Calu3 (cell line): ENCODE measurements at regions not wholly inside any gene's neighbourhood (a gene's known extent, or its start where the extent isn't known, plus 50 kb on each side); places are given as distances from the start of the nearest gene placed in this dataset. TPM values are rescaled to one million over a fixed set of nuclear protein-coding genes. Genes with fewer than 3 reads are reported as not detected.

ENCODE experiments used
- BruUV-seq: library from RNA; stranded (reverse); fragments of 400-500 nt; replicated peaks from 2 replicates; lab custom pipeline; 2021; lab: Mats Ljungman, UMichigan
- CTCF ChIA-PET: fragments of 300-600 bp; sonication (Branson Sonifier 250); formaldehyde crosslinking; loops from one replicate; lab custom pipeline; 2022; ENCODE audit warnings: antibody characterized with exemption; lab: Charles Lee
- DNase-seq: peaks from one replicate; pipeline ENCODE4 v3.0.0; 2022
- H3K27ac Mint-ChIP-seq: one replicate; pipeline ENCODE4 v1.8.0; 2022; ENCODE audit warnings: mixed read lengths; ENCODE audit not compliant: unreplicated experiment
- H3K27me3 Mint-ChIP-seq: one replicate; pipeline ENCODE4 v1.8.0; 2022; ENCODE audit warnings: mixed read lengths; ENCODE audit not compliant: unreplicated experiment
- H3K36me3 Mint-ChIP-seq: one replicate; pipeline ENCODE4 v1.8.0; 2022; ENCODE audit warnings: mild to moderate bottlenecking, moderate library complexity, mixed read lengths; ENCODE audit not compliant: insufficient read depth, unreplicated experiment
- H3K4me1 Mint-ChIP-seq: one replicate; pipeline ENCODE4 v1.8.0; 2022; ENCODE audit warnings: mild to moderate bottlenecking, low read depth, mixed read lengths; ENCODE audit not compliant: unreplicated experiment
- H3K4me3 Mint-ChIP-seq: one replicate; pipeline ENCODE4 v1.8.0; 2022; ENCODE audit warnings: mild to moderate bottlenecking, low read depth, moderate library complexity, mixed read lengths; ENCODE audit not compliant: unreplicated experiment
- H3K9me3 Mint-ChIP-seq: one replicate; pipeline ENCODE4 v1.8.0; 2022; ENCODE audit warnings: low read depth, mixed read lengths; ENCODE audit not compliant: unreplicated experiment
- CTCF ChIP-seq: fragments of 200-600 bp; IDR thresholded peaks from one replicate; pipeline ENCODE4 v1.8.0; 2022; ENCODE audit warnings: antibody characterized with exemption; ENCODE audit not compliant: unreplicated experiment
- intact Hi-C: fragments of 100-400 bp; cut with micrococcal nuclease; formaldehyde crosslinking; loops from one replicate; pipeline ENCODE4 v1.10.0; 2022; ENCODE audit not compliant: unreplicated experiment
- microRNA-seq: library from miRNA; unstranded; fragments of <30 nt; microRNA quantifications from one replicate; pipeline ENCODE4 v1.2.0, GENCODE V29; 2022

- Mint-ChIP-seq H3K27me3 (peaks cover 52% of the 10 kb centered on the region), H3K36me3 (no peaks in the 10 kb centered on the region), H3K4me3 (no peak overlapping the region), H3K9me3 (no peaks in the 10 kb centered on the region), H3K27ac (no peak overlapping the region), H3K4me1 (peaks cover 9% of the 10 kb centered on the region)
- DNase-seq = peak; percentile 69
- BruUV-seq = no TSS peak
- intact Hi-C loops = no loop called here
- no peak for TF ChIP-seq CTCF
- CTCF ChIA-PET = no interaction called here
These were observed 51.8 kb upstream of the SLCO4A1 start for GRCh38 chr20:62590309-62591121.

- H3K4me1 Mint-ChIP-seq = peaks cover 13% of the 10 kb centered on the region
- no peak overlapping the region for H3K27ac Mint-ChIP-seq
- TF ChIP-seq CTCF = no peak
- DNase-seq = no peak
- H3K9me3 Mint-ChIP-seq = no peaks in the 10 kb centered on the region
- intact Hi-C loops = no loop called here
- CTCF ChIA-PET = no interaction called here
- H3K27me3 Mint-ChIP-seq = peaks cover 53% of the 10 kb centered on the region
- BruUV-seq = no TSS peak
- no peaks in the 10 kb centered on the region for H3K36me3 Mint-ChIP-seq
- H3K4me3 Mint-ChIP-seq = no peak overlapping the region
These were observed 51.2 kb upstream of the SLCO4A1 start for GRCh38 chr20:62591122-62591468.

GRCh38 chr20:62591591-62591990 lies 50.7 kb upstream of the SLCO4A1 start:
- intact Hi-C loops = no loop called here
- no peak overlapping the region for H3K4me3 Mint-ChIP-seq
- H3K27ac Mint-ChIP-seq = no peak overlapping the region
- no peaks in the 10 kb centered on the region for H3K9me3 Mint-ChIP-seq
- no peak for DNase-seq
- H3K4me1 Mint-ChIP-seq = peaks cover 13% of the 10 kb centered on the region
- H3K27me3 Mint-ChIP-seq = peaks cover 56% of the 10 kb centered on the region
- H3K36me3 Mint-ChIP-seq = no peaks in the 10 kb centered on the region
- BruUV-seq = no TSS peak
- CTCF ChIA-PET = no interaction called here
- no peak for TF ChIP-seq CTCF

Small RNA genes in the stretch of these regions (microRNA-seq; reads per million reads assigned to microRNA genes)
- gene MIR1-1 = 10.2 reads per million, percentile 33 among the genes with 10 or more reads in this experiment
- gene MIR133A2 = not detected
